ENCODE measurements at regions not wholly inside any gene's neighbourhood (a gene's known extent, or its start where the extent isn't known, plus 50 kb on each side); places are given as distances from the start of the nearest gene placed in this dataset.

DNA sequence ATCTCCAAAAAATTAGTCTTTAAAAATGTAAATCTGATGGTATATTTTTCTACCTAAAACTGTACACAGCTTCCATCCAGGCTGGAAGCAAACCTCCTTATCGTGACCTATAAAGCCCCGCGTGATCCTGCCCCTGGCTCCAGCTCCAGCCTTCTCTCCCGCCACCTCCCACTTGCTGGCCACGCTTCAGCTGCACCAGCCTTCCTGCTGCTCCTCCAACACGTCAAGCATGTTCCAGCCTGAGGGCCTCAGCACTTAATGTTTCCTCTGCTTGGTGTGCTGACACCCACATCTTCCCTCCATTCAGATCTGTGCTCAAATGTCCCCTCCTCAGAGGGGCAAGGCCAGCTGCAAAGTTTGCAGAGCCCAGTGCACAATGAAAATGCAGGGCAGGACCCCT, 123.5 kb upstream of the MAGI3 start:
- ATAC-seq, result peak; percentile 56

DNA sequence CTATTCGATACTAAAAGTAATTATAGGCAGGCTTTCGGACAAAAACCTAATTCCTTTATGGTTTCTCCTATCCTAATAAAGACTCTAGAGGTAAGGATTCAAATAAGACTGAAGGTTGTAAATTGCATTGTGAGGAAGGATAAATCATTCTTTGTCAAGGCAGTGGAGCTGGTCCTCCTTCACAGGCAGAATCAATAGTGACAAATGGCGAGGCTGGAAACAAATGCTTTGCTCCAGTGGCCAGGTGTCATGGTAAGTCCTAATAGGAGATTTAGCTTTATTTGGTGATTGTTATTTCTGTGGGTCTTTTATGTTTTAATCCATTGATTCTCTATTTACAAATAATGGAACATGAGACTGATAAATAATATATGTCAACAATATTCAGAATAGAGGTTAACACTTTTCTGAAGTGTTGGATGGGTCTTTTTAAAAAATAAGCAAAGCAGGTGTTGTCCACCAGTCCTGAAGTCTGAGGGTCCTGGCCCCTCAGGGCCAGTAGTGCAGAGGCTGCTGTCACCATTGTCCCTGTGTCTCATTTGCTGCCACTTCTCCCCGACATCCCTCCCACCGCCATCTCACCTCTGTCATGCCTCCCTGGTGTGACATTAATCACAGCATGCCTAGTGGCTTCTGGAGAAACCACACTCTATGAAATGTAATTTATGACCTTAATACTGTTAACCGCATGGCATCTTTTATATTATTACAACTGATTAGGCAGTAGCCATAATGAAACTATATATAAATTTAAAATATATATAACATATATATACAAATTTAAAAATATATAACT, 120.9 kb upstream of the MAGI3 start:
- ATAC-seq, result no peak

DNA sequence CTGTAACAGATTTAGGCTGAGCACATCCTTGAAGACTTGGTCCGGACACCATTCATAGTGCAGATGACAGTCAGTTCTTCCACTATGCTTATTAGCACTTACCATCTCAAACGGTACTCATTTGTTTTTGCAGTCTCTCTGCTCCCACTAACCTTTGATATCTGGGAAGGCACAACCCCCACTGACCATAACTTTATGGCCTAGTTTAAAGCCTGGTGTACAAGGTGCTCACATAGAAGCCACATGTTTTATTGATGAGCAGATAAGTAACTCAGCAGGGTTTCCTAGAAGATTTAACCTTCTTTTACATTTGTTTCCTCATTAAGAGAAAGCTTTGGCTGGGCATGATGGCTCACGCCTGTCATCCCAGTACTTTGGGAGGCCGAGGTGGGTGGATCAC, 119.3 kb upstream of the MAGI3 start:
- ATAC-seq, result no peak

DNA sequence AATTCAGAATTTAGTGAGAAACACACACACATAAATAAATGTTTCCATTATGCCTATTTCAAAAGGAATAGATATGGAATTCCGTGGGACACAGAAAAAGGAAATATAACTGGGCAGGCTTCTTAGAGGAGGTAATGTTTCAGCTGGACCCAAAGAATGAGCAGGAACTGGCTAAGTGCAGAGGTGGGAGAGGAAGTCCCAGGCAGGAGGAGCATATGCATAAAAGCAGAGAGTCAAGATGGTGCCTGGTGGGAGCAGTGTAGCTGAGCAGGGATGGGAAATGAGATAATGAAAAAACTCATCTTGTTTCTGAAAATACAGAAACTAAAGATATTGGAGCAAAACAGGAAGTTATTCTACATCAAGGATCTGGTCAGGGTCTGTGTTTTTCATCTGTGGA, 115.2 kb upstream of the MAGI3 start:
- ATAC-seq, result no peak

DNA sequence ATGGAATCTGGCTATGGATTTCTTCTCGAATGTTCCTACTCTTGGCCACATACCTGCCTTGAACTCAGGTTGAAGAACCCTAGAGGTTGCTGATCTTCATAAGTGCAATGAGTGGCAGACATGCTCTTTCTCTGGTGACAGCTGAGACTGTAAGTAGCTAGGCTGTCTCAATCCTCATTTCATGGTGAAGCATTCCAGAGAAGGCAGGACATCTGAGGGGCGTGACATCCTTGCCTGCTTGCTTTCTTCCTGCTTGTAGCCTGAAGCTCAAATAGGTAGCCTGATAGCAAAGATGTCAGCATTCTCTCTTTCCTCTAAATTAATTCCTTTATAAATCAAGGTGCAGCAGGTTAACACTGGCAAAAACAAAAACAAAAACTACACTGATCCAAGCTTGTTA, 114.6 kb upstream of the MAGI3 start:
- ATAC-seq, result no peak

DNA sequence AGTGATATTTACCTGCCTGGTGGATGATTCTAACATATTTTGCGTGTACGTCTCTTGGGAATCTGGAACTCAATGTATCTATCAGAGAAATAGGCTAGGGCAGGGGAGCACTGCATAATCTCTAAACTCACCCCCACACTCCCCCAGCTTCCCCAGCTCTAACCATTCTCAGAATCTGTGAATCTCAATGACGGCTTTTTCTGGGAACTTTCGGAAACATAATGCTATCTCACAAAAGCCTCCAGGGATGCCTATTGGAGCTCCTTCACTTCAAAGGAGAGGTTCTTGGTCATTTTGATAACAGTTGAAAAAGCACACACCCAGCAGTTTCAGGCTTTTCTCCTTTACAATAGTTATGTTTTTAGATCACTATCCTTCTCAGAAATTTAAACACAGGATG, 113.8 kb upstream of the MAGI3 start:
- no peak for ATAC-seq

DNA sequence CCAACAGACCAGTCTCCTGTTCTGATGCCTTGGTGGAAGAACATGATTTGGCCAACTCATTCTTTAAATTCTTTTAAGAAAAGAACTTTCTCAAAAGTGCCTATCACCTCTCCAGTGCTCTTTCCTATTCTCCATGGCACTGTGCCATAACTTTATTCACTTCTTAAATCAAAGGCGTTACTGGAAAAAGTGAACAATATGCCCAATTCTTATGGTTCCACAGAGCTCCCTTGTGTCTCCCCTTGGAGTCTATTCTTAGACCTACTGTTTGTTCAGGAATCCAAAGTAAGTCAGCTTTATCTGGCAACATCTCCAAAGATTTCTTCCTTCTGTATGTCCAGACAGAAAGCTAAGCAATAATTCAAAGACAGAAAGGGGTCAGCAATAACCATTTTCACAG, 111.9 kb upstream of the MAGI3 start:
- no peak for ATAC-seq

DNA sequence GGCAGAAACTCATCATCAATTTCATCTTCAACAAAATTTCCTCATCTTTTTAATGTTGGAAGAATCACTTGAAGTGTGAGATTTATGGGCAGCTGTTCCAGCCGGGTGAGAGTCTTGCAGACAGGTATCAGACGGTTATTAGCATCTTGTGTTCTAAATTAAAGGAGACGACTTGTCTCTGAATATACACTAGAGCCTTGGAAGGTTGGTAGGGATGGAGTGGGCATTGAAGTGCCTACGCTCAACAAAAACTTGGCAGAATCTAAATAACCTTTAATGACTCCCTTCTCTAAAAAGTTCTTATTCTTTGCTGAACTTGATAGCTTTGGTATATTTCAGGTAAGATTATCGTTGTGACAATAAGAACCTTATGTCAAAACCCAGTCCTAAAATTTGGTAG, 111.5 kb upstream of the MAGI3 start:
- ATAC-seq, result no peak

DNA sequence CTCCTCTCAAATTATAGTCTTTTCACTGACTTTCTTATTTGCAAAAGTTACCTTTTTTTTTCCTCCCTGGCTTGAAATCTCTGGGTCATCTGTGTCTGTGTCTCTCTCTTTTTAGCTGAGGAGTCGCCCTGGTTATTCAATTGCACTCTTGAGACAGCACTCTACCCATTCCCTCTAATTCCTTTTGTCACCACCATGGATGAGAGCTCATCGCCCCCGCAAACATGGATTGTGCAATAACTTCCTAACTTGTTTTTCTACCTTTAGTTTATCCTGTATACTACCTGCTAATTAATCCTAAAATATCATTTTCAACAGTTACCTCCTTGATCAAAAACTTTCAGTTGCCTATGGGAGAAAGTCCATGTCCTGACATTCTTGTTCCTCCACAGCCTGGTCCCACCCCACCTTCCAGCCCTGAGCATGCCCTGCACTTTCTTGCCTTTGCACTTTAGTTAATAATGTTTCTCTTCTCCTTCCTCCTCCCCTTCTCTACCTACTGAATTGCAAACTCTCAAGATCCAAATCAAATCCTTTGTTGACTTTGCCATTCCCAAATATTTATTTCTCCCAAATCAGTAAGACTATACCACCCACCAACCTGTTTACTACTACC, 110.4 kb upstream of the MAGI3 start:
- no peak for ATAC-seq

DNA sequence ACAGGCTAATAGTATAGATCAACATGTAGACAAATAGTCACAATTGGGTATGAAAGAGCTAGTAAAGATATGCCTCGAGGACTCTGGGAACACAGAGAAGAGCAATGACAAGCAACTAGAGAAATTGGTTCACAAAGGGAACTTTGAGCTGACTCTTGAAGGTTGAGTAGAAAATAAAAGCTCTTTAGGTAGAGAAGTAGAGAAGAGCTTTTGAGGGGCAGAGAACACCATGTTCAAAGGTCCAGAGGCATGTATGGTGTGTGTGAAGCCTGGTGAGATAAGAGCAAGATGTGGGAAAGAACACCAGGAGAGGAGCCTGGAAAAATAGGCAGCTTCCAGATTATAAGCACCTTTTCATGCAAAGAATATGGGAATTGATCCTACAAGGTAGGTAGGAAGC, 109.7 kb upstream of the MAGI3 start:
- no peak for ATAC-seq

DNA sequence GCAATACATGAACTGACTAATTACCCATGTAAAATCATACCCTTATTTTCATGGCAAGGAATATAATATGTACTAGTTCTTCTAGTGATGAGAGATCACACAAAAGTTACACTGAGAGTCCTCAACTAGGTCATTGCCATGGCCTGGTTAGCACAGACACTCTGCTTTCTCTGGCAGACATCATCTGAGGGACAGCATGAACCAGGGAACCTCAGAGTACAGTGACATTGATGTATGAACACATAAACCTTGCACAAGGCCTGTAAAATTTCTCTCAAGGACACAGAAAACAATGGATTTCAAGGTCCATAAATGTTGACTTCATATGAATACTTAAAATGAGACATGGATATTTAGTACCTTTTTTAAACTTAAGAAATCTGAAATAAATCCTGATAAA, 108.8 kb upstream of the MAGI3 start:
- ATAC-seq, result no peak

DNA sequence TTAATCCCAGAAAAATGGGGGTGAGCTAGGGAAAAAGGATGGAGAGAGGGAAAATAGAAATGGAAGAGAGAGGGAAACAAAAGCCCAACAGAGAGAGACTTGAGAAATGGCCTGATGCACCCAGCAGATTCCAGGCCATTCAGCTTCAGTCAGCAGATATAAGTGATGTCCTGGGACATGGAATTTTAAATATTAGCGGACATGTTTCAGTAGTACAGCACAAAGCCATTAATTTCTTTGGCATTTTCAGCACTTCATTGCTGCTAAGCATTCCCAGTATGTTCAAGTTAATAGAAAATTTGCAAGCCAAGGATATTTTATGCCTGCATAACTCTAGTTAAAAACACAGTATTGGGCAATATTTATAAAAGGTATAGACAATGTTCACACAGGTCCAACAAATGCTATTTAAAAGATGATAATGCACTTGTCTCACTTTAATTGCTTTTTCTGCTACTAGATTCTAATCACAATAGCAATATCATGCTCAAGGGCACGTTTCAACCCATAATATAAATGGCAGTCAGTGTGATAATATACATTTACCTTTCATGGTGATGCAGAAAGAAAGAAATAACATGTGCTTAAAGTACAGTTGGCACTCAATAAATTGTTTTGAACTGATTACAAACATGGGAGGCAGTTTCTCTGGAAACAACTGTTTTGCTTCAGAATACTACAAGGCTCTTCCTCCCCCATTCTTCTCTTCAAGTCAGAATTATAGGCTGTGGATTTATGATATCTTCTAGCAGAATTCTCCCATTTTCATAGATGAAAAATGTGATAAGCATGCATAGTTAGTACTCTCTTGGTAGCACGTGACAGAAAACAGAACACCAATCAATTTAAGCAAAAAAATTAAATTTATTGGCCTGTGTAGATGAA, 108.1 kb upstream of the MAGI3 start:
- no peak for ATAC-seq

DNA sequence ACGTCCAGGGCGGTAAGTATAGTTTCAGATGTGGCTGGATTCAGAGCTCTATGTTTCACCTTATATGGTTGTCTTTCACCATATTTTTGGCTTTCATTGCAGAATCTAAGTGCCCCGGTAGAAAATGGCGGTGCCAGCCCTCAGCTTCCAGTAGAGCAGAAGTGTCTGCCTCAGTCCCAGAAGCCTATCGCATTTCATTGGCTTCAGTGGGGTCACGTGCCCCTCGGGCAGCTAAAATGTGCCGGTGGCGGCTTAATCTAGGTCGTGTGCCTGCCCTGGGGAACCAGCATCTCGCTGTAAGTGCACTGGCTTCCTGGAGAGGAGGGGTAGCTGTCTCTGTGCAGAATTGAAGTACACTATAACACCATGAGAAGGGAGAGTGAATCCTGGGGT, 107.4 kb upstream of the MAGI3 start:
- no peak for ATAC-seq

DNA sequence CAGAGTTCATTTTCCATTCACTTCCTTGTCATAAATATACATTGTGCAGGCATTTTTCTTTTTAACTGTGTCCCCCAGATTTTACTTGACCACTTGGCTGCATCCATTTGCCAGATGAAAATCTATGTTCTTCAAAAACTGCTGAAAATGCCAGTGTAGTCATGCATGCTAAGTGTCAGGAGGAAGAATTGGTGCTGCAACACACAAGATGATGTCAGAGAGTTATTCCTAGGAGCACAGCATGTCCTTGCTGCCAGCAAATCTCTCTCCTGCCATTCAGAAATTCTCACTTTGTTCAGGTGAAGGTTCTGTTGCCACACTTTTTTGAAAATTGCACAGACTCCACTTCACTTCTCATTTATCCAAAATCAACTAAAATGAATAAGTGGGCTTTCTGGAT, 106.4 kb upstream of the MAGI3 start:
- ATAC-seq, result no peak

DNA sequence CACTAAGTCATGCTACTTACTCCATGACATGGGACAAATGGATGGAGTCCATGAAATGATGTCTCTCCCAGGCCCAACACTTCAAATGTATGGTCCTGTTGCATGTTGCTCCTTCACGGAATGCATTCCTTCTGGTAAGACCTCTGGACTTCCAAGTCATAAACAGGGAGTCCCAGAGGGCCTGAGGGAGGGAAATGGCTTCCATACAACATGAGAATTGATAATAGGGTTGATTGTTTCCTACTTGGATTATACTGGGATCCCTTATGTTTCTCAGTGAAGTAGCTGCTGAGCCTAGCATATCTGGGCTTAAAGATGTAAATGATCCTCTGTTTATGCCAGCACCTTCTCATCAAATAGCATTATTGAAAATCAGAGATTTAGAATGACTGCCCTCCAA, 104.2 kb upstream of the MAGI3 start:
- ATAC-seq, result no peak

DNA sequence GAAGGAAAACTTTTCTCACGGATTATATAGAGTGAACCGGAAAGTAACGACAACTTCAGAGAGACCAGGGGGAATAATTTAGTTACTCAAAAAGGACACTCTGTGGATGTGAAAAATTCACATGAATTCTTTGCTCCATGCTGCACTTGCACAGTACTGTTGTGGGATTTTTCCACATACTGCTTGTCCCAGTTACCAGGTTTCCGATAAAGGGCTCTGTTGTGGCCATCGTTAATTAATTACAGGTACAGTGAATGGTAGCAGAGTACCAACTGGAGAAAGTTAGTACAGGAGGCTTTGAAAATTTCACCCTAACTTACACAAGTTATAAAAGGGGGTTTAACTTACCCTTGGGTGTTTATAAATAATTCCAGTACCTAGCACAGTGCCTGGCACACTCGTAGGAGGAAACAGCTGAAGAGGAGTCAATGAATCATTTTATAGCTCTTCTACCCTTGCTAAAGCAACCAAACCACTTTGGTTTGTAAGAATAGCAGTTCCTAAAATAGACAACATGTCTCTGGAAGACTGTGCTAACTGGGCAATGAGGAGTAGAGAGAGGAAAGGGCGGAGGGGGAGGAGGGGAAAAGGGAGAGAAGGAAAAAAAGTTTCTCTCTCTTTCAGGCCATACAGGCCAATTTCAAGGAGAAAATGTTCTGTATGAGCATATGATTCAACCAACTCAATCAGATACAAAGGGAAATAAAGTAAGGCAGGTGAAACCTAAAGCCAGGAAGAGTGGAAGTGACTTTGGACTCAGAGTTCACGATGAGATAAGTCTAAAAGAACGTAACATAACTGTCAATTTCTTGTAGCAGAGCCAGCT, 98.3 kb upstream of the MAGI3 start:
- no peak for ATAC-seq

DNA sequence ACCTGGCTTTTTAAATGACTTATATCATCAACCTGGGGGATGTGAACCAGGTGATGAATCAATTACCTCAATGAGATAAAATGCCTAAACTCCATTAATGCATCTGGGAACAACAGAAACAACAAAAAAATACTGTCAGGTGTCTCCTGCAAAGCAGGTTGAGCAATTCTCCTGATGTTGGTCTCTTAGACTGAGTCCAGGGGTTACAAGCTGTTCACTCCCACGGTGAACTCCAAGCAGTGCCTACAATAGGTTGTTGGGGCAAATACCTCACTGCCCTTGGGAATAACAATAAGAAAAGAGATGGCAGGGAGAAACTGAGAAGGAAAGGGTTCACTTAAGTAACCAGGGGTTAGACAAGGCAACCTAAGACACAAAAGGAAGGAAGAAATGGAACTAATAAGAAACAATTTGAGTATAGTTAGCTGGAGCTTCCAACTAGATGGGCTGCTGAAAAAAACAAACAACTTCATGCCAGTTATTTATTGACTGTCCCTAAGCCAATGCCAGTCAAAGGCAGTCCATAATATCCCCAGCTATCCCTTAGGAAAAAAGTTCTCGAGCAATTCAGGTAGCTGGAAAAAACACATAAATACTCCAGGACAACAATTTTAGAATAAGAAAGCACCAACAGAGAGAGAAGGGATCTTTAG, 97.6 kb upstream of the MAGI3 start:
- no peak for ATAC-seq

DNA sequence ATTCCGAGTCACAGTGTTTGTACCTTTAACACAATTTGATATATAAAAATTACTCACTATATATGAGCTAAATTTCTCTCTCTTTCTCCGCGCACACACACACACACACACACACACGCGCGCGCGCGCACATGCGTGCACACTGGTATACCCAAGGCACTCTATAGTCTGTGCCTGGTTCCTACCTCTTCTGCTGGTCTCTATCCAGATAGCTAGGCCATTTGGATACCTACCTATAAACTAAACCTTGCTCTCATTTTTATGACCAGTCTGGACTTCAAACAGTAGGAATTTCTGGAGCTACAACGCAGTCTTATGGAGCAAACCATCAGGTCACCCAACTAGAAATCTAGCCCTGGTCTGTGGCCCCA, 97.1 kb upstream of the MAGI3 start:
- no peak for ATAC-seq

DNA sequence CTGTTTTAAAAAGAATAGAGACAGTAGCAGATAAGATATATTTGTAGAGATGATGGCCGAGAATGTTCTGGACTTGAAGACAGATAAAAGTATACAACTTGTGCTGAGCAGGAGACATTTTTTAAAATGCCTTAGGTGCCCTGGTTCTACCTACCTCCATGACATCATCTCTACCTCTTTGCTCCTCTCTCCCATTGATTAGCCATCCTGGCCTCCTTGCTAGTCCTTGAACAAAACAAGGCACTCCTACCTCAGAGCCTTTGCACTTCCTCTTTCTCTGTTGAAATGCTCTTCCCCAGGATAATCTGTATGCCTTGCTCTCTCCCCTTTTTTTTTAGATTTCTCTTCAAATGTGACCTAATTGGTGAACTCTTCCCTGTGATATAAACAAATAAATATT, 92.6 kb upstream of the MAGI3 start:
- ATAC-seq, result no peak

DNA sequence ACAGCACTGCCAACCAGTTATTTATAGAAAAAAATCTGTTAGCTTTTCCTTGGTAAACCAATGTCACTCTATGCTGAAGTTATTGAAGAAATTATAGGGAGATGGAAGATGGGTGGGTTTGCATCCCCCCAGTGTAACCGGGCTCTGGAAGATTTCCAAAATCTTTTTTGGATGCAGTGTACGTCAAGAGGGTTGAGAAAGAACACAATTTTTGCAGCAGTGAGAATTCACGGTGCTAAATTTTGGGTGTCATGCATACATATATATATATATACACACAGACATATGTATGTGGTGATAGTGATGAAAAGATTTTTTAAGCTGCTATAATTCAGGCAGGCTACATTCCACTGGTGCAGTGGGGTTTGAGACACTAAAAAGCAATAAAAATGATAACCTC, 91.4 kb upstream of the MAGI3 start:
- ATAC-seq, result no peak

DNA sequence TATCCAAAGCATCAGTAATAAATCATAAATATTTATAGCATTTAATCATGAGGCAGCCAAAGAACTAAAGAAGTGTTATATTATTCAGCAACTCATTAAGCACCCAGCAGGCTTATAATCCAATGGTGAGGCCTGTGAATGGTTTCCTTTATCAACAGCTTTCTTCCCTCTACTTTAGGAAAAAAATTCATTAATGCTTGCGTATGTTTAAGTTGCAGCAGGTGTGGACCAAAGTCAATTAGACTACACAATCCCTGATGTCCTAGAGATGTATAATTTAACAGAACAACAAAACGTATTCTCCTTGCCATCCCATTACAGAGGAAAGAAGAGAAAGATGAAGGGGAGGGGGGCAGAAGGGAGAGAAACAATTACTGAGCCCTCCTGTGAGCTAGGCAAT, 87.7 kb upstream of the MAGI3 start:
- ATAC-seq, result no peak

DNA sequence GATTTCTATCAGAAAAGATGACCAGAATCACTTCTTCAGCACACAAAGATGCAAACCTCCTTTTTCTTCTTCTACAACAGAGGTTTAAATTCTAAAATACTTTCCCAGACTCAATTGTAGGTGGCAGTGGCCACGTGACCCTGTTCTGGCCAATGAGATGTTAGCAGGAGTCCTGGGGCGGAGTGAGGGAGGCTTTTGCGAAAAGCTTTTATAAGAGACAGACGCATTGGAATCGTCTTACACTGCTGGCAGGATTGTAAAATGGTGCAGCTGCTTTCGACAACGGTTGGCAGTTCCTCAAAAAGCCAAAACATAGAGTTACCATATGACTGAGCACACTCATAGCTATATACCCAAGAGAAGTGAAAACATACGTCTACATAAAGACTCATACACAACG, 87.0 kb upstream of the MAGI3 start:
- ATAC-seq, result no peak

All from esophagus mucosa (tissue), 1 donor.